ENCODE measurements at regions not wholly inside any gene's neighbourhood (a gene's known extent, or its start where the extent isn't known, plus 50 kb on each side); places are given as distances from the start of the nearest gene placed in this dataset.
"Not testable (repeated sequence)": the region's sequence is repeated elsewhere in the genome, so short reads cannot be mapped to it uniquely, and the experiment has no call there.

GRCh38 chr2:128613876-128614275 is 295.2 kb upstream of the HS6ST1 start:
- DNase-seq (ENCODE audit: low read depth): no peak

GRCh38 chr2:128614907-128615306 is 296.2 kb upstream of the HS6ST1 start:
- DNase-seq (ENCODE audit: low read depth): not testable (repeated sequence)

GRCh38 chr2:128615571-128615970 is 296.9 kb upstream of the HS6ST1 start:
- DNase-seq (ENCODE audit: low read depth): no peak

- no peak for DNase-seq (ENCODE audit: low read depth)
Measured at GRCh38 chr2:128617029-128617590, 298.4 kb upstream of the HS6ST1 start.

- DNase-seq (ENCODE audit: low read depth): no peak
Measured at GRCh38 chr2:128617661-128618060, 299.0 kb upstream of the HS6ST1 start.

GRCh38 chr2:128618642-128619041 is 300.0 kb upstream of the HS6ST1 start:
- no peak for DNase-seq (ENCODE audit: low read depth)

- no peak for DNase-seq (ENCODE audit: low read depth)
Measured at GRCh38 chr2:128619471-128620325, 301.0 kb upstream of the HS6ST1 start.

- no peak for DNase-seq (ENCODE audit: low read depth)
Measured at GRCh38 chr2:128621074-128621473, 302.4 kb upstream of the HS6ST1 start.

GRCh38 chr2:128622371-128622770 is 303.7 kb upstream of the HS6ST1 start:
- no peak for DNase-seq (ENCODE audit: low read depth)

- DNase-seq (ENCODE audit: low read depth): no peak
Measured at GRCh38 chr2:128622955-128623620, 304.4 kb upstream of the HS6ST1 start.

- no peak for DNase-seq (ENCODE audit: low read depth)
Measured at GRCh38 chr2:128623776-128624761, 305.4 kb upstream of the HS6ST1 start.

- DNase-seq (ENCODE audit: low read depth): no peak
Measured at GRCh38 chr2:128624956-128625355, 306.3 kb upstream of the HS6ST1 start.

GRCh38 chr2:128625421-128625820 is 306.8 kb upstream of the HS6ST1 start:
- DNase-seq (ENCODE audit: low read depth): no peak

- DNase-seq (ENCODE audit: low read depth): no peak
Measured at GRCh38 chr2:128625963-128626759, 307.5 kb upstream of the HS6ST1 start.

GRCh38 chr2:128626760-128627511 is 308.3 kb upstream of the HS6ST1 start:
- DNase-seq (ENCODE audit: low read depth): no peak

GRCh38 chr2:128628206-128628605 is 309.5 kb upstream of the HS6ST1 start:
- no peak for DNase-seq (ENCODE audit: low read depth)

- DNase-seq (ENCODE audit: low read depth): no peak
Measured at GRCh38 chr2:128628996-128629395, 310.3 kb upstream of the HS6ST1 start.

GRCh38 chr2:128630974-128631697 is 312.5 kb upstream of the HS6ST1 start:
- no peak for DNase-seq (ENCODE audit: low read depth)

- DNase-seq (ENCODE audit: low read depth): no peak
Measured at GRCh38 chr2:128631698-128632500, 313.2 kb upstream of the HS6ST1 start.
